CD14-positive monocyte (primary cell): ENCODE measurements at regions not wholly inside any gene's neighbourhood (a gene's known extent, or its start where the extent isn't known, plus 50 kb on each side); places are given as distances from the start of the nearest gene placed in this dataset.

Experiments used
- DNase-seq, 3 donors: peaks; one replicate each; pipeline ENCODE4 v3.0.0-alpha.2; 2011 to 2022
- H2AFZ ChIP-seq: 2 replicates; pipeline ENCODE4 v1.6.0; 2012; ENCODE audit warnings: mild to moderate bottlenecking, low read depth, low read length, inconsistent platforms; ENCODE audit not compliant: insufficient read depth, poor library complexity, severe bottlenecking
- H3K27ac ChIP-seq, 2 donors: 1 replicate in 1 of 2; 2 replicates in 1 of 2; pipeline ENCODE4 v1.5.1; 2012 to 2013; ENCODE audit warnings: low read length in 2 of 2, control low read depth in 1 of 2, inconsistent platforms in 1 of 2, low read depth in 1 of 2, mild to moderate bottlenecking in 1 of 2
- H3K27me3 ChIP-seq, 2 donors: one replicate each; pipeline versions ENCODE4 v1.6.0 to v1.6.1; 2011 to 2013; ENCODE audit warnings: low read length in 2 of 2; ENCODE audit not compliant: control insufficient read depth in 2 of 2, insufficient read depth in 2 of 2
- H3K36me3 ChIP-seq, 2 donors: replicated peaks in 1 of 2; 1 replicate in 1 of 2; 2 replicates in 1 of 2; pipeline versions ENCODE4 v1.5.1 to v1.6.1; 2012 to 2013; ENCODE audit warnings: low read length in 2 of 2, control low read depth in 1 of 2, inconsistent platforms in 1 of 2, mild to moderate bottlenecking in 1 of 2; ENCODE audit not compliant: insufficient read depth in 2 of 2, control insufficient read depth in 1 of 2
- H3K4me1 ChIP-seq, 2 donors: 1 replicate in 1 of 2; 2 replicates in 1 of 2; pipeline versions ENCODE4 v1.5.1 to v1.6.1; 2012 to 2013; ENCODE audit warnings: low read length in 2 of 2, control low read depth in 1 of 2, inconsistent platforms in 1 of 2, mild to moderate bottlenecking in 1 of 2, moderate library complexity in 1 of 2; ENCODE audit not compliant: insufficient read depth in 2 of 2, control insufficient read depth in 1 of 2
- H3K4me2 ChIP-seq: replicated peaks from 2 replicates; pipeline ENCODE3; 2012; ENCODE audit warnings: low read length, moderate library complexity, mild to moderate bottlenecking; ENCODE audit not compliant: poor library complexity, severe bottlenecking; ENCODE audit errors: extremely low read depth
- H3K4me3 ChIP-seq, 3 experiments: fragments of 200-600 bp in 1 of 3; sonication (generic) in 1 of 3; replicated peaks in 1 of 3; 1 replicate in 2 of 3; 2 replicates in 1 of 3; pipeline ENCODE4 v1.5.1; 2011 to 2013; ENCODE audit warnings: low read length in 3 of 3, mild to moderate bottlenecking in 3 of 3, control low read depth in 2 of 3, low read depth in 2 of 3, inconsistent platforms in 1 of 3, moderate library complexity in 1 of 3
- H3K79me2 ChIP-seq: 2 replicates; pipeline ENCODE4 v1.6.0; 2012; ENCODE audit warnings: mild to moderate bottlenecking, control low read depth, inconsistent platforms, low read length, moderate library complexity; ENCODE audit not compliant: insufficient read depth
- H3K9ac ChIP-seq: 2 replicates; pipeline ENCODE4 v1.6.0; 2017; ENCODE audit warnings: low read length, mild to moderate bottlenecking; ENCODE audit not compliant: insufficient read depth, poor library complexity, severe bottlenecking
- H3K9me3 ChIP-seq, 2 donors: replicated peaks in 1 of 2; 1 replicate in 1 of 2; 2 replicates in 1 of 2; pipeline versions ENCODE4 v1.5.1 to v1.6.1; 2012 to 2013; ENCODE audit warnings: low read length in 2 of 2, control low read depth in 1 of 2; ENCODE audit not compliant: control insufficient read depth in 1 of 2, insufficient read depth in 1 of 2
- H4K20me1 ChIP-seq: 2 replicates; pipeline ENCODE4 v1.6.0; 2012; ENCODE audit warnings: mild to moderate bottlenecking, low read length, control low read depth, moderate library complexity; ENCODE audit not compliant: insufficient read depth
- H3K27ac Mint-ChIP-seq, 7 donors: one replicate each; pipeline ENCODE4 v1.8.0; 2020; ENCODE audit warnings: mild to moderate bottlenecking in 7 of 7, mixed read lengths in 7 of 7, moderate library complexity in 6 of 7, inconsistent platforms in 2 of 7
- H3K27me3 Mint-ChIP-seq, 3 donors: one replicate each; pipeline ENCODE4 v1.8.0; 2021 to 2022; ENCODE audit warnings: low read depth in 3 of 3, mild to moderate bottlenecking in 3 of 3, mixed read lengths in 3 of 3, moderate library complexity in 3 of 3, inconsistent platforms in 1 of 3
- H3K36me3 Mint-ChIP-seq, 2 donors: one replicate each; pipeline ENCODE4 v1.8.0; 2020; ENCODE audit warnings: mixed read lengths in 2 of 2, inconsistent platforms in 1 of 2, mild to moderate bottlenecking in 1 of 2
- H3K4me1 Mint-ChIP-seq: one replicate; pipeline ENCODE4 v1.8.0; 2020; ENCODE audit warnings: mild to moderate bottlenecking, mixed read lengths
- H3K4me3 Mint-ChIP-seq, 2 donors: one replicate each; pipeline ENCODE4 v1.8.0; 2020; ENCODE audit warnings: mild to moderate bottlenecking in 2 of 2, mixed read lengths in 2 of 2, moderate library complexity in 1 of 2
- H3K9me3 Mint-ChIP-seq, 7 donors: one replicate each; pipeline ENCODE4 v1.8.0; 2020 to 2022; ENCODE audit warnings: mixed read lengths in 7 of 7, mild to moderate bottlenecking in 6 of 7, moderate library complexity in 6 of 7, inconsistent platforms in 2 of 7
- CTCF ChIP-seq: fragments of 200-600 bp; IDR thresholded peaks from one replicate; pipeline ENCODE4 v1.8.0; 2022; ENCODE audit warnings: antibody characterized with exemption, mild to moderate bottlenecking
- WGBS: methylation state at CpG from one replicate; pipeline ENCODE4 v1.1.5; 2013; ENCODE audit warnings: missing lambda C conversion rate; ENCODE audit not compliant: insufficient coverage; 5-methylcytosine and 5-hydroxymethylcytosine counted together
- intact Hi-C, 2 donors: fragments of 100-400 bp; cut with micrococcal nuclease; formaldehyde crosslinking; loops; one replicate each; pipeline versions ENCODE4 v1.15.0 to v1.15.1; 2023

DNA sequence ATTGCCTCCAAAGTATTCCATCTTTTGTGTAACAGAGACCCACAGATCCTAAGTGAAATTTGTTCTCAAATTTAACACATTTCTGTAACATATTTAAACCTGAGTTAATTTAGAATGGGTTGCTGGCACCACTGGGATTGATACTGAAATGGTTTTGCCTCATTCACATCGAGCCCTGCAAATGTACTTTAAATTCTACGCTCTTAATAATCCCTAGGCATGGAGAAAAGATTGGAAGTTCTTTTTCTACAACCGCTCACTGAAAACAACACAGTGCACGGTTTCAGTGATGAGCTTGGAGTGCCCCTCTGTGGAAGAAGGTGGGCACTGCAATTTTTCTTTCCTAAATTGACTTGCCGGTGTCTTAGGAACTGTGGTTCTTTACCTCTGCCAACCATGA, 109.9 kb upstream of the ATP11B start:
- peaks cover 61 to 70% of the 10 kb centered on the region in 2 donors for H3K27me3 ChIP-seq

DNA sequence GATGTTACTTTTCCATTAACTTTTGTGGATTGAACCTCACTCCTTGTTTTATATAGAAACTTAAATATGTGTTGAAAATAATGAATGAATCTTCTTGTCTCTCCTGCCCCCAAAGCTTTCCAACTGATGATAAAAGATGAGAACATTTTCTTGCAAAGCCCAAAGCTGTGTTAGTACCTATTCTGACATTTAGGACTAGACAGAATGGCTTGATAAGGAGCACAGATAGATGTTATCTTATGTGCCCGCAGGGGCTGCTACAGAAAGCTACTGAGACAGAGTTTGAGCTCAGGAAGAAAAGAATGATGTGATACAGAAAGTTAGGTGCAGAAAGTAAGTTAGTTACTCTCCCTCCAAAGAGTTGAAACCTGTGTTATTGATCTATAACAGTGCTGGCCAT, 109.4 kb upstream of the ATP11B start:
- peak; percentile 36 for TF ChIP-seq CTCF
- no peak overlapping the region for H3K27ac ChIP-seq
- H3K79me2 ChIP-seq, result no peaks in the 10 kb centered on the region
- no peaks in the 10 kb centered on the region for H3K9me3 ChIP-seq
- H3K9ac ChIP-seq, result no peak overlapping the region
- peak overlapping the region in 1 of 2 donors; percentile 71 for H3K4me3 Mint-ChIP-seq
- no peak for DNase-seq
- no peak overlapping the region for H3K4me3 ChIP-seq
- peaks cover 67 to 76% (median 71%) of the 10 kb centered on the region in 3 donors for H3K27me3 Mint-ChIP-seq
- H3K27me3 ChIP-seq, result peaks cover 61 to 70% of the 10 kb centered on the region in 2 donors
- WGBS, result 0% methylated on average over 1 of the region's 1 CpG
- peaks cover 8 to 16% of the 10 kb centered on the region in 2 donors for H3K4me1 ChIP-seq
- no peak overlapping the region for H3K4me2 ChIP-seq
- H3K9me3 Mint-ChIP-seq, result peaks cover 0 to 4% (median 0%) of the 10 kb centered on the region in 7 donors
- peaks cover 16% of the 10 kb centered on the region for H3K4me1 Mint-ChIP-seq
- no peaks in the 10 kb centered on the region for H3K36me3 ChIP-seq
- H3K27ac Mint-ChIP-seq, result no peak overlapping the region
- no peaks in the 10 kb centered on the region for H4K20me1 ChIP-seq
- intact Hi-C loops, result loop anchor here (5.0 kb wide), 2 partner anchors 972 to 977 kb away; partner anchors contain the start of gene SOX2 (in 1 of the 2)
- no peak overlapping the region for H2AFZ ChIP-seq
- no peaks in the 10 kb centered on the region for H3K36me3 Mint-ChIP-seq

More for the DNA sequence above, 109.9 kb upstream of the ATP11B start:
- no peak overlapping the region for H3K4me3 ChIP-seq
- H3K4me1 ChIP-seq, result peaks cover 8 to 16% of the 10 kb centered on the region in 2 donors
- H2AFZ ChIP-seq, result no peak overlapping the region
- H3K27ac ChIP-seq, result no peak overlapping the region
- peak overlapping the region in 1 of 2 donors; percentile 87 for H3K4me3 Mint-ChIP-seq
- DNase-seq, result peak; percentile 16 to 38 (median 37)
- H3K79me2 ChIP-seq, result no peaks in the 10 kb centered on the region
- peak; percentile 87 for TF ChIP-seq CTCF
- no CpG with 5 or more reads among the region's 5 CpGs for WGBS
- no peak overlapping the region for H3K9ac ChIP-seq
- H3K36me3 Mint-ChIP-seq, result no peaks in the 10 kb centered on the region
- peak overlapping the region; percentile 68 for H3K4me2 ChIP-seq
- H3K4me1 Mint-ChIP-seq, result peaks cover 16% of the 10 kb centered on the region
- no peak overlapping the region for H3K27ac Mint-ChIP-seq
- no peaks in the 10 kb centered on the region for H3K9me3 ChIP-seq
- intact Hi-C loops, result loop anchor here (5.0 kb wide), 2 partner anchors 971 to 976 kb away; partner anchors contain the start of gene SOX2 (in 1 of the 2)
- H3K27me3 Mint-ChIP-seq, result peaks cover 70 to 76% (median 70%) of the 10 kb centered on the region in 3 donors
- no peaks in the 10 kb centered on the region for H3K36me3 ChIP-seq
- H3K9me3 Mint-ChIP-seq, result peaks cover 0 to 4% (median 0%) of the 10 kb centered on the region in 7 donors
- H4K20me1 ChIP-seq, result no peaks in the 10 kb centered on the region
